H1 (cell line): ENCODE measurements at regions not wholly inside any gene's neighbourhood (a gene's known extent, or its start where the extent isn't known, plus 50 kb on each side); places are given as distances from the start of the nearest gene placed in this dataset.

ENCODE experiments used
- CTCF ChIA-PET: fragments of 300-600 bp; sonication (Branson Sonifier 250); formaldehyde crosslinking; loops from one replicate; lab custom pipeline; 2021; ENCODE audit not compliant: partially characterized antibody; lab: Charles Lee
- POLR2A ChIA-PET: fragments of 300-600 bp; sonication (Branson Sonifier 250); formaldehyde crosslinking; loops from one replicate; lab custom pipeline; 2021; ENCODE audit warnings: inconsistent platforms; ENCODE audit not compliant: partially characterized antibody; lab: Charles Lee
- DNase-seq, 2 experiments: peaks; one replicate each; pipeline versions ENCODE4 v3.0.0 to v3.0.0-alpha.2; 2010 to 2022; ENCODE audit warnings: low spot score in 2 of 2, low read depth in 1 of 2, mixed read lengths in 1 of 2
- FAIRE-seq: peaks from 2 replicates; lab custom pipeline; 2011; peaks lifted over from hg19 to GRCh38; lab: Jason Lieb, UNC
- H2AFZ ChIP-seq: 2 replicates; pipeline ENCODE4 v1.8.1; 2012; ENCODE audit warnings: low read length, inconsistent platforms
- H2AK5ac ChIP-seq: 2 replicates; pipeline ENCODE4 v1.6.1; 2013; ENCODE audit warnings: low read depth, low read length
- H2BK120ac ChIP-seq: replicated peaks from 2 replicates; pipeline ENCODE3; 2013; ENCODE audit warnings: low read depth, low read length, inconsistent platforms
- H2BK12ac ChIP-seq: 2 replicates; pipeline ENCODE4 v1.6.1; 2013; ENCODE audit warnings: low read depth, low read length
- H2BK15ac ChIP-seq: 2 replicates; pipeline ENCODE4 v1.6.1; 2013; ENCODE audit warnings: low read length
- H2BK20ac ChIP-seq: 2 replicates; pipeline ENCODE4 v1.6.1; 2013; ENCODE audit warnings: low read length
- H2BK5ac ChIP-seq: 2 replicates; pipeline ENCODE4 v1.6.1; 2013; ENCODE audit warnings: low read depth, low read length
- H3K14ac ChIP-seq: 2 replicates; pipeline ENCODE4 v1.6.1; 2013; ENCODE audit warnings: inconsistent platforms; ENCODE audit not compliant: insufficient read length
- H3K18ac ChIP-seq: 2 replicates; pipeline ENCODE4 v1.6.1; 2013; ENCODE audit warnings: low read length; ENCODE audit errors: extremely low read depth
- H3K23ac ChIP-seq: 2 replicates; pipeline ENCODE4 v1.6.1; 2013; ENCODE audit warnings: inconsistent platforms; ENCODE audit not compliant: insufficient read length
- H3K23me2 ChIP-seq: 2 replicates; pipeline ENCODE4 v1.6.1; 2013; ENCODE audit warnings: low read depth, low read length
- H3K27ac ChIP-seq: 2 replicates; pipeline ENCODE4 v1.6.1; 2011; ENCODE audit warnings: low read depth, low read length, inconsistent platforms
- H3K27me3 ChIP-seq, 4 experiments: replicated peaks in 1 of 4; 1 replicate in 1 of 4; 2 replicates in 3 of 4; pipeline versions ENCODE4 v1.6.1 to v1.8.1; 2011 to 2013; ENCODE audit warnings: low read length in 3 of 4, mild to moderate bottlenecking in 3 of 4, inconsistent platforms in 2 of 4, mixed read lengths in 2 of 4, moderate library complexity in 1 of 4; ENCODE audit not compliant: control insufficient read depth in 3 of 4, insufficient read depth in 3 of 4; ENCODE audit errors: extremely low read depth in 1 of 4
- H3K36me3 ChIP-seq, 4 experiments: 2 replicates each; pipeline versions ENCODE4 v1.6.1 to v1.8.1; 2011 to 2013; ENCODE audit warnings: mild to moderate bottlenecking in 4 of 4, low read length in 3 of 4, moderate library complexity in 2 of 4, control low read depth in 1 of 4, inconsistent platforms in 1 of 4; ENCODE audit not compliant: insufficient read depth in 4 of 4, control insufficient read depth in 2 of 4
- H3K4ac ChIP-seq: replicated peaks from 2 replicates; pipeline ENCODE3; 2013; ENCODE audit warnings: low read length, low read depth, mixed read lengths, inconsistent platforms; ENCODE audit not compliant: insufficient read length
- H3K4me1 ChIP-seq, 4 experiments: replicated peaks in 1 of 4; 1 replicate in 1 of 4; 2 replicates in 3 of 4; pipeline versions ENCODE4 v1.6.1 to v1.8.1; 2011 to 2013; ENCODE audit warnings: low read length in 3 of 4, inconsistent platforms in 2 of 4, mixed read lengths in 1 of 4; ENCODE audit not compliant: insufficient read depth in 4 of 4, control insufficient read depth in 3 of 4
- H3K4me2 ChIP-seq, 2 experiments: 2 replicates each; pipeline versions ENCODE4 v1.6.1 to v1.8.1; 2011 to 2013; ENCODE audit warnings: low read depth in 2 of 2, low read length in 2 of 2, control low read depth in 1 of 2, inconsistent platforms in 1 of 2, mild to moderate bottlenecking in 1 of 2; ENCODE audit not compliant: insufficient read depth in 1 of 2
- H3K4me3 ChIP-seq, 4 experiments: fragments of 200-600, 300-600 bp in 1 of 4; sonication (generic), shearing (Covaris generic), sonication (Bioruptor Twin) in 1 of 4; 2 replicates each; pipeline versions ENCODE4 v1.5.1 to v1.8.1; 2011 to 2016; ENCODE audit warnings: low read length in 4 of 4, low read depth in 3 of 4, control low read depth in 2 of 4, inconsistent platforms in 2 of 4, mild to moderate bottlenecking in 2 of 4, mixed read lengths in 1 of 4, moderate library complexity in 1 of 4; ENCODE audit not compliant: insufficient read depth in 2 of 4; ENCODE audit errors: extremely low read depth in 1 of 4
- H3K56ac ChIP-seq: replicated peaks from 2 replicates; pipeline ENCODE3; 2013; ENCODE audit warnings: low read depth, mild to moderate bottlenecking, mixed read lengths, low read length, inconsistent platforms; ENCODE audit not compliant: insufficient read length
- H3K79me1 ChIP-seq: 2 replicates; pipeline ENCODE4 v1.6.1; 2013; ENCODE audit warnings: low read depth, low read length, control low read depth
- H3K79me2 ChIP-seq, 2 experiments: 2 replicates each; pipeline versions ENCODE4 v1.6.1 to v1.8.1; 2012 to 2013; ENCODE audit warnings: low read length in 2 of 2, mild to moderate bottlenecking in 2 of 2, inconsistent platforms in 1 of 2; ENCODE audit not compliant: insufficient read depth in 2 of 2, control insufficient read depth in 1 of 2
- H3K9ac ChIP-seq, 4 experiments: replicated peaks in 1 of 4; 1 replicate in 1 of 4; 2 replicates in 3 of 4; pipeline versions ENCODE4 v1.6.1 to v1.8.1; 2011 to 2013; ENCODE audit warnings: low read depth in 3 of 4, low read length in 3 of 4, control low read depth in 2 of 4, mild to moderate bottlenecking in 2 of 4, moderate library complexity in 2 of 4, inconsistent platforms in 1 of 4; ENCODE audit errors: extremely low read depth in 1 of 4
- H3K9me3 ChIP-seq, 2 experiments: 2 replicates each; pipeline versions ENCODE4 v1.6.1 to v1.8.1; 2012 to 2013; ENCODE audit warnings: mild to moderate bottlenecking in 2 of 2, moderate library complexity in 2 of 2, control low read depth in 1 of 2, inconsistent platforms in 1 of 2, low read depth in 1 of 2, low read length in 1 of 2, mixed read lengths in 1 of 2; ENCODE audit not compliant: insufficient read depth in 2 of 2
- H4K20me1 ChIP-seq, 2 experiments: replicated peaks in 1 of 2; 2 replicates each; pipeline versions ENCODE3 to v1.8.1; 2011 to 2013; ENCODE audit warnings: inconsistent platforms in 2 of 2, low read length in 2 of 2, mild to moderate bottlenecking in 1 of 2; ENCODE audit not compliant: insufficient read depth in 2 of 2, control insufficient read depth in 1 of 2
- H4K5ac ChIP-seq: 2 replicates; pipeline ENCODE4 v1.6.1; 2013; ENCODE audit warnings: low read length, low read depth, mixed read lengths, inconsistent platforms; ENCODE audit not compliant: insufficient read length
- H4K8ac ChIP-seq: 2 replicates; pipeline ENCODE4 v1.8.0; 2013; ENCODE audit warnings: mild to moderate bottlenecking, moderate library complexity, low read length, inconsistent platforms; ENCODE audit not compliant: insufficient read depth; ENCODE audit errors: extremely low read depth
- H4K91ac ChIP-seq: replicated peaks from 2 replicates; pipeline ENCODE3; 2013; ENCODE audit warnings: low read length, mixed read lengths, inconsistent platforms; ENCODE audit not compliant: insufficient read length
- BRCA1 ChIP-seq: IDR thresholded peaks from 2 replicates; pipeline ENCODE4 v1.6.1; 2012; ENCODE audit warnings: low read depth, low read length, improper control_type of control experiment
- CHD1 ChIP-seq: IDR thresholded peaks from 2 replicates; pipeline ENCODE4 v1.6.1; 2012; ENCODE audit warnings: low read depth, low read length, improper control_type of control experiment
- SP1 ChIP-seq: IDR thresholded peaks from 2 replicates; pipeline ENCODE4 v1.6.1; 2011; ENCODE audit warnings: low read depth, low read length
- SUZ12 ChIP-seq: fragments of 200-600 bp; sonication (generic); IDR thresholded peaks from 2 replicates; pipeline ENCODE4 v1.6.1; 2012; ENCODE audit warnings: mild to moderate bottlenecking, inconsistent platforms, low read length, moderate library complexity, mixed read lengths
- TCF12 ChIP-seq: IDR thresholded peaks from 2 replicates; pipeline ENCODE4 v1.6.1; 2011; ENCODE audit warnings: low read depth, mild to moderate bottlenecking, low read length
- WGBS, 2 experiments: shearing (Covaris generic) in 1 of 2; methylation state at CpG; one replicate each; pipeline versions ENCODE4 v1.1.6 to v1.1.7; 2013 to 2015; ENCODE audit warnings: low lambda C conversion rate in 2 of 2, mixed read lengths in 2 of 2, inconsistent platforms in 1 of 2, low coverage in 1 of 2, missing lambda C conversion rate in 1 of 2; ENCODE audit not compliant: insufficient replicate concordance in 2 of 2, insufficient coverage in 1 of 2, insufficient read length in 1 of 2; ENCODE audit errors: extremely low coverage in 1 of 2, missing lambda C conversion rate in 1 of 2; 5-methylcytosine and 5-hydroxymethylcytosine counted together
- TF ChIP-seq, protein P1 (sequence below), 3 experiments: IDR thresholded peaks; 1 replicate in 2 of 3; 2 replicates in 1 of 3; pipeline versions ENCODE4 v1.5.1 to v1.6.1; 2011; ENCODE audit warnings: low read length in 3 of 3, mild to moderate bottlenecking in 3 of 3, inconsistent platforms in 2 of 3, low read depth in 1 of 3, moderate library complexity in 1 of 3; ENCODE audit not compliant: insufficient read depth in 1 of 3; ENCODE audit errors: control extremely low read depth in 1 of 3

DNA sequence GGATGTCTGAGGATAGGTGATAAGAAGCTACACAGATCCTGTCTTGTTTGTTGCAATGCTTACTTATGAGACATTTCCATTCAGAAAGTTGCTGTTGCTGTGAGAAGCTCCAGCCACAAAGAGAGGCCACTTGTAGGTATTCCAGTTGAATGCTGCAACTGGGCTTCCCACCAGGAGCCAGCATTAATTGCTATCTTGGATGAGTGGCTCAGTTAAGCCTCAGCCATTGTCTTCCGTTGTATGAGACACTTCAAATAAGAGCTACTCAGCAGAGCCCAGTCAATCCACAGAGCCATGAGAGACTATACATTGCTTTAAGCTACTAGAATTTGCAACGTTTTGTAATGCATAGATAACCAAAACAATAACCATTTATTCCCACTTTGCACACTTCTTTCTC, 104.3 kb upstream of the ARRDC3 start:
- Histone ChIP-seq H3K4me3 (no peak overlapping the region), H2AK5ac (no peak overlapping the region), H3K56ac (no peak overlapping the region), H3K23me2 (no peaks in the 10 kb centered on the region; the same call in 1 of the 2 replicates), H4K91ac (no peak overlapping the region), H3K79me2 (no peaks in the 10 kb centered on the region), H3K9me3 (no peaks in the 10 kb centered on the region; a peak in 1 of 4 replicates), H3K4me1 (no peaks in the 10 kb centered on the region), H4K8ac (no peak overlapping the region), H4K5ac (no peak overlapping the region), H2BK20ac (no peak overlapping the region), H3K9ac (no peak overlapping the region), H3K27ac (no peak overlapping the region), H3K27me3 (no peaks in the 10 kb centered on the region), H4K20me1 (no peaks in the 10 kb centered on the region), H2BK15ac (no peak overlapping the region), H3K14ac (no peak overlapping the region), H3K4me2 (no peak overlapping the region), H2BK12ac (no peak overlapping the region), H2BK5ac (no peak overlapping the region), H3K18ac (no peak overlapping the region), H3K36me3 (no peaks in the 10 kb centered on the region), H3K23ac (no peak overlapping the region), H2BK120ac (no peak overlapping the region), H3K4ac (no peak overlapping the region), H3K79me1 (no peaks in the 10 kb centered on the region), H2AFZ (no peak overlapping the region)
- ChIA-PET CTCF (no interaction called here), POLR2A (no interaction called here)
- no peak for DNase-seq
- TF ChIP-seq SUZ12 = no peak
- no peak for TF ChIP-seq SP1
- TF ChIP-seq, protein P1, sequence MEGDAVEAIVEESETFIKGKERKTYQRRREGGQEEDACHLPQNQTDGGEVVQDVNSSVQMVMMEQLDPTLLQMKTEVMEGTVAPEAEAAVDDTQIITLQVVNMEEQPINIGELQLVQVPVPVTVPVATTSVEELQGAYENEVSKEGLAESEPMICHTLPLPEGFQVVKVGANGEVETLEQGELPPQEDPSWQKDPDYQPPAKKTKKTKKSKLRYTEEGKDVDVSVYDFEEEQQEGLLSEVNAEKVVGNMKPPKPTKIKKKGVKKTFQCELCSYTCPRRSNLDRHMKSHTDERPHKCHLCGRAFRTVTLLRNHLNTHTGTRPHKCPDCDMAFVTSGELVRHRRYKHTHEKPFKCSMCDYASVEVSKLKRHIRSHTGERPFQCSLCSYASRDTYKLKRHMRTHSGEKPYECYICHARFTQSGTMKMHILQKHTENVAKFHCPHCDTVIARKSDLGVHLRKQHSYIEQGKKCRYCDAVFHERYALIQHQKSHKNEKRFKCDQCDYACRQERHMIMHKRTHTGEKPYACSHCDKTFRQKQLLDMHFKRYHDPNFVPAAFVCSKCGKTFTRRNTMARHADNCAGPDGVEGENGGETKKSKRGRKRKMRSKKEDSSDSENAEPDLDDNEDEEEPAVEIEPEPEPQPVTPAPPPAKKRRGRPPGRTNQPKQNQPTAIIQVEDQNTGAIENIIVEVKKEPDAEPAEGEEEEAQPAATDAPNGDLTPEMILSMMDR (IDR thresholded peaks at IDR 0.05; ENCODE audit: control extremely low read depth in 1 of 3, insufficient read depth in 1 of 3, low read depth in 1 of 3, low read length in 3 of 3) = no peak
- TF ChIP-seq TCF12 = no peak
- no peak for TF ChIP-seq BRCA1
- no peak for TF ChIP-seq CHD1
- FAIRE-seq = no peak
- WGBS, 2 experiments = 75% methylated on average over 2 of the region's 2 CpGs; no CpG with 5 or more reads in 1 of the 2 experiments
